Transverse colon (tissue), 4 donors: ENCODE measurements at regions not wholly inside any gene's neighbourhood (a gene's known extent, or its start where the extent isn't known, plus 50 kb on each side); places are given as distances from the start of the nearest gene placed in this dataset.

Experiments used
- EP300 ChIP-seq: sonication (generic); formaldehyde crosslinking; IDR thresholded peaks from one replicate; pipeline ENCODE4 v1.6.1; 2017; ENCODE audit warnings: antibody characterized with exemption, low read depth
- POLR2A ChIP-seq: fragments of 450-650 bp; IDR thresholded peaks from one replicate; pipeline ENCODE4 v1.6.1; 2016; ENCODE audit warnings: antibody characterized with exemption, mild to moderate bottlenecking, moderate library complexity
- POLR2AphosphoS5 ChIP-seq, 3 donors: sonication (generic); formaldehyde crosslinking; IDR thresholded peaks; one replicate each; pipeline ENCODE4 v1.6.1; 2016; ENCODE audit warnings: antibody characterized with exemption in 3 of 3
- TF ChIP-seq, protein P1 (sequence below), 5 experiments: fragments of 200-600 bp in 3 of 5; fragments of 450-650 bp in 2 of 5; sonication (generic) in 3 of 5; IDR thresholded peaks; 1 replicate in 2 of 5; 2 replicates in 3 of 5; pipeline ENCODE4 v1.5.1; 2016 to 2017; ENCODE audit warnings: antibody characterized with exemption in 5 of 5, inconsistent platforms in 3 of 5, mild to moderate bottlenecking in 2 of 5, moderate library complexity in 1 of 5

DNA sequence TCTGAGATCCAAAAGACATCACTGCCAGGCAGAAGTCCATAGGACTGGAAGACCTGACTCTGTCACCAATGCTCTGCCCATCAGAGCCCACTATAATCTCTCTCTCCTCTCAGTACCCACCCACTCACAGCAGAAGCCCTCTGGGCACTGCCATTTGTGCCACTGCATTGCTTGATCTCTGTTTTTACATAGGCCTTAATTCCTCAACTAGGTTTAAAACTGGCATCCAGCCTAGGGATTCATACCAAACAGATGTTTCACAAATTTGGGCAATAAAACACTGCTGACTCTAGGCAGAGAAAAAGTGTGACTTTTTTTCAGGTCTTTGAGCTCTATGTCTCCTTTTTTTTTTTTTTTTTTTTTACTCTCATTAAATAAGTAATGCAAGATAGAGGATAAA is 91.1 kb upstream of the RANBP3L start:
- TF ChIP-seq, protein P1, sequence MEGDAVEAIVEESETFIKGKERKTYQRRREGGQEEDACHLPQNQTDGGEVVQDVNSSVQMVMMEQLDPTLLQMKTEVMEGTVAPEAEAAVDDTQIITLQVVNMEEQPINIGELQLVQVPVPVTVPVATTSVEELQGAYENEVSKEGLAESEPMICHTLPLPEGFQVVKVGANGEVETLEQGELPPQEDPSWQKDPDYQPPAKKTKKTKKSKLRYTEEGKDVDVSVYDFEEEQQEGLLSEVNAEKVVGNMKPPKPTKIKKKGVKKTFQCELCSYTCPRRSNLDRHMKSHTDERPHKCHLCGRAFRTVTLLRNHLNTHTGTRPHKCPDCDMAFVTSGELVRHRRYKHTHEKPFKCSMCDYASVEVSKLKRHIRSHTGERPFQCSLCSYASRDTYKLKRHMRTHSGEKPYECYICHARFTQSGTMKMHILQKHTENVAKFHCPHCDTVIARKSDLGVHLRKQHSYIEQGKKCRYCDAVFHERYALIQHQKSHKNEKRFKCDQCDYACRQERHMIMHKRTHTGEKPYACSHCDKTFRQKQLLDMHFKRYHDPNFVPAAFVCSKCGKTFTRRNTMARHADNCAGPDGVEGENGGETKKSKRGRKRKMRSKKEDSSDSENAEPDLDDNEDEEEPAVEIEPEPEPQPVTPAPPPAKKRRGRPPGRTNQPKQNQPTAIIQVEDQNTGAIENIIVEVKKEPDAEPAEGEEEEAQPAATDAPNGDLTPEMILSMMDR (IDR thresholded peaks at IDR 0.05) = no peak
- TF ChIP-seq POLR2A = no peak
- no peak for TF ChIP-seq POLR2AphosphoS5 (IDR thresholded peaks at IDR 0.05)
- TF ChIP-seq EP300 = no peak
